Kidney (tissue), 13 donors: ENCODE measurements at regions not wholly inside any gene's neighbourhood (a gene's known extent, or its start where the extent isn't known, plus 50 kb on each side); places are given as distances from the start of the nearest gene placed in this dataset.

Source experiments
- DNase-seq, 5 donors: peaks; one replicate each; pipeline ENCODE4 v3.0.0-alpha.2; 2013 to 2020
- FAIRE-seq: peaks from 2 replicates; lab custom pipeline; 2012; peaks lifted over from hg19 to GRCh38; lab: Jason Lieb, UNC
- H3K27ac ChIP-seq, 2 donors: one replicate each; pipeline ENCODE4 v1.7.0; 2013; ENCODE audit warnings: low read depth in 2 of 2, low read length in 2 of 2, inconsistent platforms in 1 of 2
- H3K27me3 ChIP-seq: one replicate; pipeline ENCODE4 v1.7.1; 2013; ENCODE audit warnings: low read length, inconsistent platforms; ENCODE audit not compliant: control insufficient read depth, insufficient read depth
- H3K36me3 ChIP-seq, 3 donors: one replicate each; pipeline versions ENCODE4 v1.7.0 to v1.7.1; 2013; ENCODE audit warnings: low read length in 3 of 3, control low read depth in 1 of 3, inconsistent platforms in 1 of 3; ENCODE audit not compliant: insufficient read depth in 3 of 3, control insufficient read depth in 2 of 3
- H3K4me1 ChIP-seq, 3 donors: one replicate each; pipeline versions ENCODE4 v1.7.0 to v1.7.1; 2013; ENCODE audit warnings: low read length in 3 of 3, inconsistent platforms in 1 of 3, low read depth in 1 of 3; ENCODE audit not compliant: control insufficient read depth in 2 of 3, insufficient read depth in 2 of 3
- H3K4me3 ChIP-seq, 3 donors: one replicate each; pipeline versions ENCODE4 v1.7.0 to v1.8.1; 2013; ENCODE audit warnings: low read length in 3 of 3, control low read depth in 1 of 3, inconsistent platforms in 1 of 3
- H3K9ac ChIP-seq, 3 donors: one replicate each; pipeline versions ENCODE4 v1.7.0 to v1.7.1; 2013; ENCODE audit warnings: low read length in 3 of 3, control low read depth in 1 of 3, inconsistent platforms in 1 of 3
- H3K9me3 ChIP-seq, 3 donors: one replicate each; pipeline versions ENCODE4 v1.7.0 to v1.7.1; 2013; ENCODE audit warnings: low read length in 3 of 3, control low read depth in 1 of 3, inconsistent platforms in 1 of 3; ENCODE audit not compliant: control insufficient read depth in 2 of 3, insufficient read depth in 1 of 3
- intact Hi-C: fragments of 100-400 bp; cut with DNase I; formaldehyde crosslinking; loops from one replicate; pipeline ENCODE4 v1.11.1; 2022
- TF ChIP-seq, protein P1 (sequence below): IDR thresholded peaks from 3 replicates; pipeline ENCODE4 v1.5.1; 2012; ENCODE audit warnings: mild to moderate bottlenecking, moderate library complexity, borderline replicate concordance; ENCODE audit not compliant: insufficient read depth; ENCODE audit errors: extremely low read depth
- donor health status: control.
- donor health status: control.
- donor health status: control.
- donor health status: control.
- donor health status: control.
- donor health status: DM: yes; HTN: yes; CAD: no.
- donor health status: Normal renal cell carcinoma (clear cell type).

DNA sequence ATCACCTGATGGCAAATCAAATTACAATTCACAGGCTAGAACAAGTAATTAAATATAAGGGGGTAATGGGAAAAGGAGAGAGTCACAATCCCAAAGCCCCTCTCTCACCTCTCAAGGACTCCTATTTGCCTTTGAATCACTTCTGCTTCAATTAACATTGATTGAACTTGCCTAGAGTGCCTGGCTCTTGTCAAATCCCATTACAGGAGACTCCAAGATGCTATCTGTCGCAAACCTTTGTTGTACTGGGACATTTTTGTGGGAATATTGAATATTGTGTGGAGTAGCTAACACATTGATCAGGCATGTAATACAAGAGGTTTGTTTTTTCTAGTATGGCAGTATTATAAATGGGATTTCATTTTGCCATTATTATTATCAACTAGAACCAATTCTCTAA, 412.8 kb upstream of the AZI2 start:
- FAIRE-seq (no peak), DNase-seq (no peak)
- Histone ChIP-seq H3K4me1 (no peaks in the 10 kb centered on the region), H3K4me3 (no peak overlapping the region), H3K9me3 (no peaks in the 10 kb centered on the region), H3K36me3 (no peaks in the 10 kb centered on the region), H3K9ac (no peak overlapping the region), H3K27ac (no peak overlapping the region), H3K27me3 (no peaks in the 10 kb centered on the region)
- intact Hi-C loops, result no loop called here
- TF ChIP-seq, protein P1, sequence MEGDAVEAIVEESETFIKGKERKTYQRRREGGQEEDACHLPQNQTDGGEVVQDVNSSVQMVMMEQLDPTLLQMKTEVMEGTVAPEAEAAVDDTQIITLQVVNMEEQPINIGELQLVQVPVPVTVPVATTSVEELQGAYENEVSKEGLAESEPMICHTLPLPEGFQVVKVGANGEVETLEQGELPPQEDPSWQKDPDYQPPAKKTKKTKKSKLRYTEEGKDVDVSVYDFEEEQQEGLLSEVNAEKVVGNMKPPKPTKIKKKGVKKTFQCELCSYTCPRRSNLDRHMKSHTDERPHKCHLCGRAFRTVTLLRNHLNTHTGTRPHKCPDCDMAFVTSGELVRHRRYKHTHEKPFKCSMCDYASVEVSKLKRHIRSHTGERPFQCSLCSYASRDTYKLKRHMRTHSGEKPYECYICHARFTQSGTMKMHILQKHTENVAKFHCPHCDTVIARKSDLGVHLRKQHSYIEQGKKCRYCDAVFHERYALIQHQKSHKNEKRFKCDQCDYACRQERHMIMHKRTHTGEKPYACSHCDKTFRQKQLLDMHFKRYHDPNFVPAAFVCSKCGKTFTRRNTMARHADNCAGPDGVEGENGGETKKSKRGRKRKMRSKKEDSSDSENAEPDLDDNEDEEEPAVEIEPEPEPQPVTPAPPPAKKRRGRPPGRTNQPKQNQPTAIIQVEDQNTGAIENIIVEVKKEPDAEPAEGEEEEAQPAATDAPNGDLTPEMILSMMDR, result no peak

DNA sequence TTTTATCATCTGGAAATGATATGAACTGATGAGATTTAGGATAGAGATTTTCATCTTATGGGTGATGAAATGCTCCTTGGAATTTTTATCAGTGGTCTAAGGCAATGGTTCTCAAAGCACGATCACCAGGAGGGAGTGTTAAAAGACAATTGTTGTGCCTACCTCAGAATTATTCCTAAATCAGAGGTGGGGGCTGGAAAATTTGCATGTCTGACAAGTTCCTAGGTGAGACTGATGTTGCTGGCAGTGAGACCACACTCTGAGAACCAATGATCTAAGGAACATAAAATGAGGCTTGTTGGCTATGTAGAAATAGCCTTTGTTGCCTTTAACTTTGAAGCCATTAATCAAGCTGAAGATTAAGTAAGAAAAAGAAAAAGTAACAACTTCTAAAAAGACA, 416.6 kb upstream of the AZI2 start:
- TF ChIP-seq, protein P1, result no peak
- Histone ChIP-seq H3K4me1 (no peaks in the 10 kb centered on the region), H3K36me3 (no peaks in the 10 kb centered on the region), H3K27me3 (no peaks in the 10 kb centered on the region), H3K9me3 (no peaks in the 10 kb centered on the region), H3K9ac (no peak overlapping the region), H3K27ac (no peak overlapping the region), H3K4me3 (no peak overlapping the region)
- DNase-seq (no peak), FAIRE-seq (no peak)
- intact Hi-C loops, result no loop called here

DNA sequence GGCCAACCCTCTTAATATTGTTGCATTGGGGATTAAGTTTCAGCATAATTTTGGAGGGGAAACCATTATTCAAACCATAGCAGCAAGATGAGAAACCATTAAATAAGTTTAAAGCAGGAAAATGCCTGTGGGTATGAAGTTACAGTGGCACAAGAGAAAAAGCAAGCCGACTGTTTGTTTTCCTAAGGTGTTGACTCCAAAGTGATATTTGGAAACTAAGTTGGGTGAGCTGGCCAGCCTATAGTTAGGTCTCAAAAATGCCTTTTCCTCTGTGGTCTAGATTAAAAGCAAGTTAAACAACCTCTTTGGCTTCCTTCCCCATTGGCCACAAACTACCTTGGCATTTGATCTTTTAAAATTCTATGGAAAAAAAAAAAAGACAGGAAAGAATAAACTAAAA, 419.8 kb upstream of the AZI2 start:
- no peak for FAIRE-seq

More for the DNA sequence above, 419.8 kb upstream of the AZI2 start:
- Histone ChIP-seq H3K27me3 (no peaks in the 10 kb centered on the region), H3K9ac (no peak overlapping the region), H3K4me1 (no peaks in the 10 kb centered on the region), H3K9me3 (peaks cover 0 to 11% (median 0%) of the 10 kb centered on the region in 3 donors), H3K4me3 (no peak overlapping the region), H3K27ac (no peak overlapping the region), H3K36me3 (no peaks in the 10 kb centered on the region)
- DNase-seq, result no peak
- TF ChIP-seq, protein P1, result no peak
- intact Hi-C loops, result no loop called here
